ENCODE measurements at regions not wholly inside any gene's neighbourhood (a gene's known extent, or its start where the extent isn't known, plus 50 kb on each side); places are given as distances from the start of the nearest gene placed in this dataset.
A peak's percentile ranks its signal among the peaks of the same experiment; 100 is the strongest.

DNA sequence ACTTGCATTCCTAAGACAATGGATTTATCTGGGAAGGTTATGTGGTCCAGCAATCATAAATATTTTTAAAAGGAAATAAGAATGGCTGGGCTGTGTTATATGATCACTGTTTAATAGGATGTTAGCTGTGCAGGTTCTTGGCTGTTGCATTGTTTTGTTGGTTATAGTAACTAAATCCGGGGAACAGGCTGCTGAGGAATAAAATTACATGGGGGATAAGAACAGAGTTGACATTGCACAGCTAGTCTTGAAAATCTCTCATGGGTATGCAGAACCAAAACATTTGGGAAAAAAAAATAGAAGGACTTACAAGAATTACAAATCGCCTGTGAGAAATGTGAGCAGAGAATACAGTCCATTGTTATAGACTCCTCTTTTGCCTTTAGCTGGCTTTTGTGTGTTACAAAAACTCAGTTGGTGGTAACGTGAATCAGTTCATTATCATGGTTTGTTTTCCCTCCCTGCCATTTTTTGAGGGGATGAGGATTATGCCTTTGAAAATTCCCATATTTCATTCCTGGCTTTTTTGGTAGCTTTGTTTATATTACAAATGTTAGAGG, 375.3 kb upstream of the DAB2 start:
- CTCF ChIA-PET: no interaction called here
- no TSS peak for BruUV-seq (replicated peaks)
- intact Hi-C loops (cut with micrococcal nuclease; ENCODE audit: unreplicated experiment): no loop called here

DNA sequence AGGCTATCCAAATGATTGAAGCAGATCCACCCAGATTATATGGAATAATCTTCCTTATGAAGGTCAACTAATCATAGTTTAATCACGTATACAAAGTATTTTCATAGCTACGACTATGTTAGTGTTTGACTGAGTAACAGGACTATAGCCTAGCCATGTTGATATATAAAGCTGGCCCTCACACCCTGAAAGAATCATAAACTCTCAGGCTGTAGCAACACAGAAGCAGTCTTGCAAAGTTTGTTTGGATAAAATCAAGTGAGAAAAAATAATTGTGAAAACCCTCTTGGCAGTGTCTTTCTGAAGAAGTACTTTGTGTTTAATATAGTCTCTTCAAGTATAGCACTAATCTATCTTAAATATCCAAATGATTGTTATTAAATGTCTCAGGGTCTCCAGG, 374.5 kb upstream of the DAB2 start:
- no peaks in the 10 kb centered on the region for H3K36me3 ChIP-seq (ENCODE audit: insufficient read depth, low read length, poor library complexity, severe bottlenecking)
- no peak overlapping the region for H3K27ac ChIP-seq (ENCODE audit: low read depth, low read length, poor library complexity, severe bottlenecking)
- DNase-seq (ENCODE audit: low spot score): no peak
- H3K9me3 ChIP-seq (ENCODE audit: low read depth, low read length, poor library complexity, severe bottlenecking): no peaks in the 10 kb centered on the region
- ChIA-PET POLR2A (ENCODE audit: low non-redundant PET) (no interaction called here), CTCF (no interaction called here)
- H3K27me3 ChIP-seq (replicated peaks; ENCODE audit: insufficient read depth, low read depth, low read length, poor library complexity): no peaks in the 10 kb centered on the region
- H3K4me3 ChIP-seq (ENCODE audit: low read depth, low read length, poor library complexity, severe bottlenecking): no peak overlapping the region
- TF ChIP-seq, protein P1, sequence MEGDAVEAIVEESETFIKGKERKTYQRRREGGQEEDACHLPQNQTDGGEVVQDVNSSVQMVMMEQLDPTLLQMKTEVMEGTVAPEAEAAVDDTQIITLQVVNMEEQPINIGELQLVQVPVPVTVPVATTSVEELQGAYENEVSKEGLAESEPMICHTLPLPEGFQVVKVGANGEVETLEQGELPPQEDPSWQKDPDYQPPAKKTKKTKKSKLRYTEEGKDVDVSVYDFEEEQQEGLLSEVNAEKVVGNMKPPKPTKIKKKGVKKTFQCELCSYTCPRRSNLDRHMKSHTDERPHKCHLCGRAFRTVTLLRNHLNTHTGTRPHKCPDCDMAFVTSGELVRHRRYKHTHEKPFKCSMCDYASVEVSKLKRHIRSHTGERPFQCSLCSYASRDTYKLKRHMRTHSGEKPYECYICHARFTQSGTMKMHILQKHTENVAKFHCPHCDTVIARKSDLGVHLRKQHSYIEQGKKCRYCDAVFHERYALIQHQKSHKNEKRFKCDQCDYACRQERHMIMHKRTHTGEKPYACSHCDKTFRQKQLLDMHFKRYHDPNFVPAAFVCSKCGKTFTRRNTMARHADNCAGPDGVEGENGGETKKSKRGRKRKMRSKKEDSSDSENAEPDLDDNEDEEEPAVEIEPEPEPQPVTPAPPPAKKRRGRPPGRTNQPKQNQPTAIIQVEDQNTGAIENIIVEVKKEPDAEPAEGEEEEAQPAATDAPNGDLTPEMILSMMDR (conservative IDR thresholded peaks at IDR 0.05; ENCODE audit: low read depth, low read length): no peak
- no peak for TF ChIP-seq EZH2 (IDR thresholded peaks at IDR 0.05; ENCODE audit: borderline replicate concordance, low read depth, low read length, poor library complexity, severe bottlenecking)
- no peaks in the 10 kb centered on the region for H3K4me1 ChIP-seq (ENCODE audit: insufficient read depth, low read length, poor library complexity, severe bottlenecking)
- intact Hi-C loops (cut with micrococcal nuclease; ENCODE audit: unreplicated experiment): no loop called here
- BruUV-seq (replicated peaks): no TSS peak

More for the DNA sequence above, 375.3 kb upstream of the DAB2 start:
- Histone ChIP-seq H3K9me3 (ENCODE audit: low read depth, low read length, poor library complexity, severe bottlenecking) (no peaks in the 10 kb centered on the region), H3K36me3 (ENCODE audit: insufficient read depth, low read length, poor library complexity, severe bottlenecking) (no peaks in the 10 kb centered on the region), H3K27me3 (replicated peaks; ENCODE audit: insufficient read depth, low read depth, low read length, poor library complexity) (no peaks in the 10 kb centered on the region), H3K27ac (ENCODE audit: low read depth, low read length, poor library complexity, severe bottlenecking) (no peak overlapping the region), H3K4me1 (ENCODE audit: insufficient read depth, low read length, poor library complexity, severe bottlenecking) (no peaks in the 10 kb centered on the region), H3K4me3 (ENCODE audit: low read depth, low read length, poor library complexity, severe bottlenecking) (no peak overlapping the region)
- TF ChIP-seq, protein P1 (conservative IDR thresholded peaks at IDR 0.05; ENCODE audit: low read depth, low read length): no peak
- TF ChIP-seq EZH2 (IDR thresholded peaks at IDR 0.05; ENCODE audit: borderline replicate concordance, low read depth, low read length, poor library complexity, severe bottlenecking): no peak
- no peak for DNase-seq (ENCODE audit: low spot score)
- POLR2A ChIA-PET (ENCODE audit: low non-redundant PET): no interaction called here

DNA sequence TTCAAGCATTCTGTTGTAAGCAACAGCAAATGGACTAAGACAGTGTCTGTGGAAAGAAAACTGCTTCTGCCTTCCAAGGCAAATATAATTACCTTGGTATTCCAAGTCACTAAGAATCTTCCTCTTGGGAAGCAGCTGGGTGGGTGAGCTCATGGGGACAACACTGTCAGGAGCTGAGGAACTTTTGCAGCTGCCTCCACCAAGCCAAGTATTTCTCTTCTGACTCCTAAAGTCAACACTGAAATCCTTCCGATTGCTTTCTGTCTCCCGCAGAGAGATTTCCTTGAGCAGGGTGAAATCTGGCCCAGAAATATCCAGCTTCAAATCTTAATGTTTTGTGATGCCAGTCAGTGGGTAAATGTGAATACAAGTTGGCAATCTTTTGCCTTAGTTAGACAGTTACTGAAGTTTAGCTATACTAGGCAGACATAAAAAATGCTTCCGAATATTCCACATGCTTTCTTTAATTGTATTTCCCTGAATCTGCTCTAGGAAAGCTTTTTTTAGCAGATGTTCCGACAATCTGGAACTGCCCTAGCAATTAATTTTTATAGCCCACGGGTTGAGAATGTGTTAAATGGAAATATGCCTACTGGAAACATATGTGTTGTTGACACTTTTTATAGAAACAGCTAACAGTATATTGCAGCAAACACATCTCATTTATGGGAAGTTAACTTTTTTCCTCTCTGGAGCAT, 369.9 kb upstream of the DAB2 start:
- Histone ChIP-seq H3K9me3 (ENCODE audit: low read depth, low read length, poor library complexity, severe bottlenecking) (no peaks in the 10 kb centered on the region), H3K27ac (ENCODE audit: low read depth, low read length, poor library complexity, severe bottlenecking) (no peak overlapping the region), H3K27me3 (replicated peaks; ENCODE audit: insufficient read depth, low read depth, low read length, poor library complexity) (no peaks in the 10 kb centered on the region), H3K4me1 (ENCODE audit: insufficient read depth, low read length, poor library complexity, severe bottlenecking) (no peaks in the 10 kb centered on the region), H3K4me3 (ENCODE audit: low read depth, low read length, poor library complexity, severe bottlenecking) (no peak overlapping the region), H3K36me3 (ENCODE audit: insufficient read depth, low read length, poor library complexity, severe bottlenecking) (no peaks in the 10 kb centered on the region)
- DNase-seq (ENCODE audit: low spot score): peak; percentile 49
- TF ChIP-seq, protein P1 (conservative IDR thresholded peaks at IDR 0.05; ENCODE audit: low read depth, low read length): no peak
- no peak for TF ChIP-seq EZH2 (IDR thresholded peaks at IDR 0.05; ENCODE audit: borderline replicate concordance, low read depth, low read length, poor library complexity, severe bottlenecking)
- no TSS peak for BruUV-seq (replicated peaks)
- intact Hi-C loops (cut with micrococcal nuclease; ENCODE audit: unreplicated experiment): no loop called here
- POLR2A ChIA-PET (ENCODE audit: low non-redundant PET): no interaction called here
- CTCF ChIA-PET: no interaction called here

All from A673 (cell line).